ENCODE measurements at regions not wholly inside any gene's neighbourhood (a gene's known extent, or its start where the extent isn't known, plus 50 kb on each side); places are given as distances from the start of the nearest gene placed in this dataset.

GRCh38 chr14:42185718-42186117 is 579.0 kb downstream of the LRFN5 start:
- no peaks in the 10 kb centered on the region for H3K9me1 ChIP-seq (ENCODE audit: insufficient read depth, low read length)
- no peak overlapping the region for H2BK5ac ChIP-seq (ENCODE audit: low read depth, low read length, poor library complexity, severe bottlenecking)
- no TSS peak for BruUV-seq (replicated peaks)
- no peaks in the 10 kb centered on the region for H3K36me3 ChIP-seq (ENCODE audit: control insufficient read depth, insufficient read depth, low read length)
- no peak overlapping the region for H2BK120ac ChIP-seq (ENCODE audit: low read depth, low read length)
- POLR2A ChIA-PET (ENCODE audit: unreplicated experiment): no interaction called here
- ATAC-seq (ENCODE audit: low read depth) (no peak), DNase-seq (no peak)
- no peak overlapping the region for H3K14ac ChIP-seq (replicated peaks; ENCODE audit: low read depth, low read length)
- in situ Hi-C loops (cut with MboI; ENCODE audit: low sequenced_read_pairs): no loop called here
- no peak overlapping the region for H4K8ac ChIP-seq (ENCODE audit: low read depth in 2 of 2, low read length in 2 of 2)
- H3K9ac ChIP-seq (ENCODE audit: low read depth, low read length): no peak overlapping the region
- H3K4ac ChIP-seq (ENCODE audit: low read depth, low read length): no peak overlapping the region
- H2AK5ac ChIP-seq (ENCODE audit: low read depth, low read length): no peak overlapping the region
- H3K4me3 ChIP-seq (ENCODE audit: insufficient read depth, low read depth, low read length): no peak overlapping the region
- WGBS, 2 experiments (ENCODE audit: extremely low coverage in 2 of 2, insufficient read length in 1 of 2): no CpG with 5 or more reads among the region's 2 CpGs
- H3K23ac ChIP-seq (ENCODE audit: low read depth, low read length): no peak overlapping the region
- H3K27me3 ChIP-seq (ENCODE audit: control insufficient read depth, insufficient read depth, low read length): no peaks in the 10 kb centered on the region
- CTCF ChIA-PET: no interaction called here
- no peak overlapping the region for H3K4me2 ChIP-seq (ENCODE audit: low read depth, low read length)
- H4K5ac ChIP-seq (ENCODE audit: low read depth, low read length): no peak overlapping the region
- no peak overlapping the region for H3K18ac ChIP-seq (ENCODE audit: low read depth, low read length)
- intact Hi-C loops (cut with micrococcal nuclease): no loop called here
- no peak for TF ChIP-seq RAD21 (IDR thresholded peaks at IDR 0.05; ENCODE audit: low read length)
- no peak for TF ChIP-seq MAFK (IDR thresholded peaks at IDR 0.05; ENCODE audit: low read depth, low read length)
- TF ChIP-seq POLR2A (IDR thresholded peaks at IDR 0.05; ENCODE audit: low read depth, low read length): no peak
- no peak for TF ChIP-seq USF2 (IDR thresholded peaks at IDR 0.05; ENCODE audit: low read depth, low read length)
- no peak for TF ChIP-seq NFE2L2 (IDR thresholded peaks at IDR 0.05; ENCODE audit: low read depth, low read length)
- no peak overlapping the region for H4K91ac ChIP-seq (ENCODE audit: insufficient read depth, low read depth, low read length)
- no peaks in the 10 kb centered on the region for H3K79me1 ChIP-seq (ENCODE audit: low read depth in 1 of 2, low read length in 2 of 2)
- H2BK20ac ChIP-seq (ENCODE audit: low read depth, low read length): no peak overlapping the region
- no peak overlapping the region for H3K56ac ChIP-seq (ENCODE audit: extremely low read depth, insufficient read depth, low read length)
- H3K4me1 ChIP-seq (ENCODE audit: control insufficient read depth, insufficient read depth, low read length): no peaks in the 10 kb centered on the region
- H3K9me3 ChIP-seq (ENCODE audit: control insufficient read depth, insufficient read depth, low read length): no peaks in the 10 kb centered on the region
- dilution Hi-C loops (cut with HindIII; ENCODE audit: low sequenced_read_pairs, unreplicated experiment): no loop called here
- H3K27ac ChIP-seq (ENCODE audit: insufficient read depth, low read length): no peak overlapping the region
- no peak overlapping the region for H2AFZ ChIP-seq (replicated peaks; ENCODE audit: low read length, poor library complexity)
- no peak overlapping the region for H2AK9ac ChIP-seq (replicated peaks; ENCODE audit: low read depth, low read length, poor library complexity)
- no peak overlapping the region for H2BK15ac ChIP-seq (ENCODE audit: low read depth, low read length)
- no peaks in the 10 kb centered on the region for H4K20me1 ChIP-seq (ENCODE audit: insufficient read depth, low read length)
